OCI-LY7 (cell line): ENCODE measurements at regions not wholly inside any gene's neighbourhood (a gene's known extent, or its start where the extent isn't known, plus 50 kb on each side); places are given as distances from the start of the nearest gene placed in this dataset.
"Not testable (repeated sequence)": the region's sequence is repeated elsewhere in the genome, so short reads cannot be mapped to it uniquely, and the experiment has no call there.

ENCODE experiments used
- EZH2phosphoT487 ChIP-seq: fragments of 200-600 bp; sonication (generic); IDR thresholded peaks from 2 replicates; pipeline ENCODE4 v1.6.1; 2018; ENCODE audit warnings: low read depth, borderline replicate concordance, mild to moderate bottlenecking, mixed run types, antibody characterized with exemption, low read length, moderate library complexity, mixed read lengths
- TF ChIP-seq, protein P1 (sequence below): fragments of 200-600 bp; sonication (generic); conservative IDR thresholded peaks from 2 replicates; pipeline ENCODE4 v1.5.1; 2014; ENCODE audit warnings: mild to moderate bottlenecking, antibody characterized with exemption, low read length, moderate library complexity, mixed read lengths

DNA sequence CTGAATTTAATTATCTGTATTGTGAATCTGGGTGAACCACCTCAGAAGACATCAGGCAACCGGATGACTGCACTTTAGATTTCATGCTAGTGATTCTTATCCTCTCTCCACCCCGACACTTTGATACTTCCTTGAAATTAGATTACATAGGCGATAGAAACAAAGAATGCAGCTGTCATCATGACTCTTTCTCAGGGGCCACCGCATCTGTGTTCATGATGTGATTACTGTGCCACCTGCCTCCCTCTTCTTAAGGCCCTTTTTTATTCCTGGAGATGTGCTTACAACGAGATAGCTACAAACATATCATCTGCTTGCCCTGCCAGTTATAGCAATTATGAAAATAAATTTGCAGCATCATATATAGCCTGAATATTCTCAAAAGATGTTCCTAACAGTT lies 83.9 kb upstream of the POTEC start:
- TF ChIP-seq, protein P1, sequence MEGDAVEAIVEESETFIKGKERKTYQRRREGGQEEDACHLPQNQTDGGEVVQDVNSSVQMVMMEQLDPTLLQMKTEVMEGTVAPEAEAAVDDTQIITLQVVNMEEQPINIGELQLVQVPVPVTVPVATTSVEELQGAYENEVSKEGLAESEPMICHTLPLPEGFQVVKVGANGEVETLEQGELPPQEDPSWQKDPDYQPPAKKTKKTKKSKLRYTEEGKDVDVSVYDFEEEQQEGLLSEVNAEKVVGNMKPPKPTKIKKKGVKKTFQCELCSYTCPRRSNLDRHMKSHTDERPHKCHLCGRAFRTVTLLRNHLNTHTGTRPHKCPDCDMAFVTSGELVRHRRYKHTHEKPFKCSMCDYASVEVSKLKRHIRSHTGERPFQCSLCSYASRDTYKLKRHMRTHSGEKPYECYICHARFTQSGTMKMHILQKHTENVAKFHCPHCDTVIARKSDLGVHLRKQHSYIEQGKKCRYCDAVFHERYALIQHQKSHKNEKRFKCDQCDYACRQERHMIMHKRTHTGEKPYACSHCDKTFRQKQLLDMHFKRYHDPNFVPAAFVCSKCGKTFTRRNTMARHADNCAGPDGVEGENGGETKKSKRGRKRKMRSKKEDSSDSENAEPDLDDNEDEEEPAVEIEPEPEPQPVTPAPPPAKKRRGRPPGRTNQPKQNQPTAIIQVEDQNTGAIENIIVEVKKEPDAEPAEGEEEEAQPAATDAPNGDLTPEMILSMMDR: not testable (repeated sequence)
- TF ChIP-seq EZH2phosphoT487: not testable (repeated sequence)
